22Rv1 (cell line): ENCODE measurements at regions not wholly inside any gene's neighbourhood (a gene's known extent, or its start where the extent isn't known, plus 50 kb on each side); places are given as distances from the start of the nearest gene placed in this dataset.

ENCODE experiments used
- H3K27ac ChIP-seq: fragments of 450-650 bp; 2 replicates; pipeline ENCODE4 v1.5.1; 2017
- ZFX ChIP-seq: fragments of 450-650 bp; IDR thresholded peaks from 2 replicates; pipeline ENCODE4 v1.6.1; 2017; ENCODE audit warnings: antibody characterized with exemption, borderline replicate concordance
- TF ChIP-seq, protein P1 (sequence below): fragments of 450-650 bp; IDR thresholded peaks from 2 replicates; pipeline ENCODE4 v1.5.1; 2017; ENCODE audit warnings: mild to moderate bottlenecking

DNA sequence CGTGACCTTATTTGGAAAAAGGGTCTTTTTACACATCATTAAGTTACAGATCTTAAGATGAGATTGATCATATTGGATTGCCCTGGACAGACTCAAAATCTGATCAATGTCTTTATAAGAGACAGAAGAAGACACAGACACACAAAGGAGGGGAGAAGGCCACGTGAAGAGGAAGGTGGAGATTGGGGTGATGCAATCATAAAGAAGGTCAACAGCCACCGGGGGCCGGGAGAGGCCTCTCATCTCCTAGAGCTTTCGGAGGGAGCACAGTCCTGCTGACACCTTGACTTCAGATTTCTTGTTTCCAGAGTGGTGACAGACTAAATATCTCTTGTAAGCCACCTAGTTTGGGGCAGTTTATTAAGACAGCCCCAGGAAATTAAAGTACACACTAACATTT is 204.6 kb upstream of the CSF3R start:
- TF ChIP-seq, protein P1, sequence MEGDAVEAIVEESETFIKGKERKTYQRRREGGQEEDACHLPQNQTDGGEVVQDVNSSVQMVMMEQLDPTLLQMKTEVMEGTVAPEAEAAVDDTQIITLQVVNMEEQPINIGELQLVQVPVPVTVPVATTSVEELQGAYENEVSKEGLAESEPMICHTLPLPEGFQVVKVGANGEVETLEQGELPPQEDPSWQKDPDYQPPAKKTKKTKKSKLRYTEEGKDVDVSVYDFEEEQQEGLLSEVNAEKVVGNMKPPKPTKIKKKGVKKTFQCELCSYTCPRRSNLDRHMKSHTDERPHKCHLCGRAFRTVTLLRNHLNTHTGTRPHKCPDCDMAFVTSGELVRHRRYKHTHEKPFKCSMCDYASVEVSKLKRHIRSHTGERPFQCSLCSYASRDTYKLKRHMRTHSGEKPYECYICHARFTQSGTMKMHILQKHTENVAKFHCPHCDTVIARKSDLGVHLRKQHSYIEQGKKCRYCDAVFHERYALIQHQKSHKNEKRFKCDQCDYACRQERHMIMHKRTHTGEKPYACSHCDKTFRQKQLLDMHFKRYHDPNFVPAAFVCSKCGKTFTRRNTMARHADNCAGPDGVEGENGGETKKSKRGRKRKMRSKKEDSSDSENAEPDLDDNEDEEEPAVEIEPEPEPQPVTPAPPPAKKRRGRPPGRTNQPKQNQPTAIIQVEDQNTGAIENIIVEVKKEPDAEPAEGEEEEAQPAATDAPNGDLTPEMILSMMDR, result no peak
- TF ChIP-seq ZFX, result no peak
- no peak overlapping the region for H3K27ac ChIP-seq

GRCh38 chr1:36675931-36676562 is 193.3 kb upstream of the CSF3R start:
- TF ChIP-seq, protein P1, result no peak
- no peak for TF ChIP-seq ZFX
- H3K27ac ChIP-seq, result no peak overlapping the region

DNA sequence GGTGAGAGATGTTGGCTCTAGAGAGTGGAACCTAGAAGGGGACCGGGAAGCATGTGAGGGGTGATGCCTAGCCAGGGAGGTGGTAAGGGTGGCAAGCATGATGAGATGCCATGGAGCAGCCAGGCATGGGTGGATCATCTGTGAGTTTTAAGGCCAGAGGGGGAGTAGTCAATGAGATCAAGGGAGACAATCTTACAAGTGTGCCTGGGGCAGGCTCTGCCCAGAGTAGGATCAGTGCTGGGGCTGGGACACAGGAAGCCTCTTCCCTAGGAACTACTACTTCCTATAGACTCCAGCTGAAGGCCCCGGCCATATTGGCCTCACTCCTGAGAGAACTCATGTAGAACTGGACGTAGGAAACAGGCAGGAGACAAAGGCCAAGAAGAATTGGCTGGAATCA is 192.4 kb upstream of the CSF3R start:
- no peak for TF ChIP-seq ZFX
- TF ChIP-seq, protein P1, result no peak

GRCh38 chr1:36673202-36673601 is 190.5 kb upstream of the CSF3R start:
- TF ChIP-seq ZFX, result no peak
- TF ChIP-seq, protein P1, result no peak
- no peak overlapping the region for H3K27ac ChIP-seq

More for the DNA sequence above, 192.4 kb upstream of the CSF3R start:
- no peak overlapping the region for H3K27ac ChIP-seq

- H3K27ac ChIP-seq, result no peak overlapping the region
Observed at GRCh38 chr1:36669262-36669661, 186.5 kb upstream of the CSF3R start.

DNA sequence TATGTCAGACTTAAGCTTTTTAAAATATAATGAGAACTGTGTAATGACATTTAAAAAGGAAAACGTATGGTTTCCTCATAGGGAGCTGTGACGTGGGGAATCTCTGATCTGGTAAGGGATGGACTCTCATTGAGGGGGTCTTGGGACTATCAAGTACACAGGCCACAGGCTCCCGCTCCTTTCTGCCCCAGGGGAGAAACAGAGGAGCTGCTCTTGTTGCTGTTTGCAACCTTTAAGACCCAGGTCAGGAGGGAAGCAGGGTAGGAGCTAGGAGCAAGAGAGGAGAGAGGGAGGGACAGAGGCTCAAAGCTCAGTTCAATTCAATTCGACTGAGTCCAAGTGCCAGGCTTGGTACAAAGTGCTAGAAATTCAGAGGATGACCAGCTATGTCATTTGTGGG is 185.1 kb upstream of the CSF3R start:
- TF ChIP-seq, protein P1, result no peak
- no peak for TF ChIP-seq ZFX
- H3K27ac ChIP-seq, result no peak overlapping the region

More at GRCh38 chr1:36669262-36669661, 186.5 kb upstream of the CSF3R start:
- TF ChIP-seq, protein P1, result no peak
- no peak for TF ChIP-seq ZFX

GRCh38 chr1:36667256-36667655 is 184.5 kb upstream of the CSF3R start:
- H3K27ac ChIP-seq, result no peak overlapping the region
- TF ChIP-seq ZFX, result no peak
- TF ChIP-seq, protein P1, result no peak
